ENCODE measurements at regions not wholly inside any gene's neighbourhood (a gene's known extent, or its start where the extent isn't known, plus 50 kb on each side); places are given as distances from the start of the nearest gene placed in this dataset.

- RAD21 ChIA-PET (ENCODE audit: unreplicated experiment): no interaction called here
These were observed 69.6 kb upstream of the PTGS2 start for GRCh38 chr1:186749820-186750219.

DNA sequence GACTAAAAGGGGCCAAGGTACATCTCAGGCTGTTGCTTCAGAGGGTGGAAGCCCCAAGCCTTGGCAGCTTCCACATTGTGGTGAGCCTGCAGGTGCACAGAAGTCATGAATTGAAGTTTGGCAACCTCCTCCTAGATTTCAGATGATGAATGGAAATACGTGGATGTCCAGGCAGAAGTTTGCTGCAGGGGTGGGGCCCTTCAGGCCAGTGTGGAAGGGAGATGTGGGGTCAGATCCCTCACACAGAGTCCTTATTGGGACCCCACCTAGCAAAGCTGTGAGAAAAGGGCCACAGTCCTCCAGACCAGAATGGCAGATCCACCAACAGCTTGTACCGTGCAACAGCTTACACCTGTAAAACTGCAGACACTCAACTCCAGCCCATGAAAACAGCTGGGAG is 67.4 kb upstream of the PTGS2 start:
- ChIA-PET RAD21 (ENCODE audit: unreplicated experiment) (no interaction called here), CTCF (interaction anchor here (1.3 kb wide), 1 partner anchor 25 kb away, joined by 4 read pairs; no protein-coding TSS in a partner anchor), SMC1A (ENCODE audit: uncharacterized antibody, unreplicated experiment) (no interaction called here), POLR2A (no interaction called here)
- Histone ChIP-seq H3K4me1 (ENCODE audit: control insufficient read depth, insufficient read depth, low read length) (no peaks in the 10 kb centered on the region), H3K4me3 (no peak overlapping the region), H3K36me3 (ENCODE audit: control insufficient read depth in 2 of 2, insufficient read depth in 2 of 2, low read length in 1 of 2) (no peaks in the 10 kb centered on the region), H3K27me3 (replicated peaks in 1 of 2; ENCODE audit: control insufficient read depth in 2 of 2, insufficient read depth in 2 of 2, low read length in 1 of 2) (no peaks in the 10 kb centered on the region), H2AFZ (ENCODE audit: control insufficient read depth, low read depth, low read length) (no peak overlapping the region), H3K4me2 (ENCODE audit: control insufficient read depth, insufficient read depth) (no peak overlapping the region), H3K9me3 (replicated peaks; ENCODE audit: control insufficient read depth, insufficient read depth, low read length) (peaks cover 2% of the 10 kb centered on the region; the same call in 2 of the 3 replicates), H3K27ac (ENCODE audit: control insufficient read depth, insufficient read depth) (no peak overlapping the region), H3K9ac (ENCODE audit: control insufficient read depth, insufficient read depth, low read length) (no peak overlapping the region), H3K79me2 (ENCODE audit: control insufficient read depth, insufficient read depth, low read length) (no peaks in the 10 kb centered on the region), H4K20me1 (ENCODE audit: control insufficient read depth, insufficient read depth) (no peaks in the 10 kb centered on the region)
- intact Hi-C loops (cut with micrococcal nuclease; ENCODE audit: unreplicated experiment): no loop called here
- FAIRE-seq (no peak), DNase-seq (ENCODE audit: low read depth, low spot score) (no peak), ATAC-seq (no peak)
- no TSS peak for BruUV-seq (replicated peaks)
- TF ChIP-seq EGR1 (IDR thresholded peaks at IDR 0.05; ENCODE audit: borderline replicate concordance in 1 of 2, low read depth in 2 of 2, low read length in 2 of 2) (no peak), TCF7 (IDR thresholded peaks at IDR 0.05; ENCODE audit: borderline replicate concordance) (no peak), CBX5 (IDR thresholded peaks at IDR 0.05; ENCODE audit: low read depth) (peak; percentile 45; the same call in 1 of the 2 replicates)
- WGBS (ENCODE audit: insufficient coverage, insufficient replicate concordance, low lambda C conversion rate, missing lambda C conversion rate): 50% methylated on average over 2 of the region's 2 CpGs
- in situ Hi-C loops (cut with MboI): no loop called here

More at GRCh38 chr1:186749820-186750219, 69.6 kb upstream of the PTGS2 start:
- H3K4me1 ChIP-seq (ENCODE audit: control insufficient read depth, insufficient read depth, low read length): no peaks in the 10 kb centered on the region
- ChIA-PET CTCF (no interaction called here), POLR2A (no interaction called here), SMC1A (ENCODE audit: uncharacterized antibody, unreplicated experiment) (no interaction called here)
- no TSS peak for BruUV-seq (replicated peaks)
- WGBS (ENCODE audit: insufficient coverage, insufficient replicate concordance, low lambda C conversion rate, missing lambda C conversion rate): 32% methylated on average over 3 of the region's 3 CpGs
- in situ Hi-C loops (cut with MboI): no loop called here
- no peak overlapping the region for H3K4me2 ChIP-seq (ENCODE audit: control insufficient read depth, insufficient read depth)
- no peak overlapping the region for H3K9ac ChIP-seq (ENCODE audit: control insufficient read depth, insufficient read depth, low read length)
- H3K9me3 ChIP-seq (replicated peaks; ENCODE audit: control insufficient read depth, insufficient read depth, low read length): peaks cover 2% of the 10 kb centered on the region; the same call in 2 of the 3 replicates
- DNase-seq (ENCODE audit: low read depth, low spot score) (no peak), FAIRE-seq (no peak), ATAC-seq (no peak)
- H3K36me3 ChIP-seq (ENCODE audit: control insufficient read depth in 2 of 2, insufficient read depth in 2 of 2, low read length in 1 of 2): no peaks in the 10 kb centered on the region
- no peak overlapping the region for H2AFZ ChIP-seq (ENCODE audit: control insufficient read depth, low read depth, low read length)
- H4K20me1 ChIP-seq (ENCODE audit: control insufficient read depth, insufficient read depth): no peaks in the 10 kb centered on the region
- intact Hi-C loops (cut with micrococcal nuclease; ENCODE audit: unreplicated experiment): no loop called here
- no peak overlapping the region for H3K4me3 ChIP-seq
- H3K79me2 ChIP-seq (ENCODE audit: control insufficient read depth, insufficient read depth, low read length): no peaks in the 10 kb centered on the region
- H3K27ac ChIP-seq (ENCODE audit: control insufficient read depth, insufficient read depth): no peak overlapping the region
- H3K27me3 ChIP-seq (replicated peaks in 1 of 2; ENCODE audit: control insufficient read depth in 2 of 2, insufficient read depth in 2 of 2, low read length in 1 of 2): no peaks in the 10 kb centered on the region
- TF ChIP-seq MTA2 (IDR thresholded peaks at IDR 0.05; ENCODE audit: low read depth) (no peak), TCF7 (IDR thresholded peaks at IDR 0.05; ENCODE audit: borderline replicate concordance) (no peak), RFX5 (IDR thresholded peaks at IDR 0.05; ENCODE audit: low read depth, low read length) (no peak), KLF5 (IDR thresholded peaks at IDR 0.05; ENCODE audit: partially characterized antibody) (no peak), FOS (IDR thresholded peaks at IDR 0.05; ENCODE audit: borderline replicate concordance, extremely low read depth, insufficient read length) (no peak)
- TF ChIP-seq, protein P1, sequence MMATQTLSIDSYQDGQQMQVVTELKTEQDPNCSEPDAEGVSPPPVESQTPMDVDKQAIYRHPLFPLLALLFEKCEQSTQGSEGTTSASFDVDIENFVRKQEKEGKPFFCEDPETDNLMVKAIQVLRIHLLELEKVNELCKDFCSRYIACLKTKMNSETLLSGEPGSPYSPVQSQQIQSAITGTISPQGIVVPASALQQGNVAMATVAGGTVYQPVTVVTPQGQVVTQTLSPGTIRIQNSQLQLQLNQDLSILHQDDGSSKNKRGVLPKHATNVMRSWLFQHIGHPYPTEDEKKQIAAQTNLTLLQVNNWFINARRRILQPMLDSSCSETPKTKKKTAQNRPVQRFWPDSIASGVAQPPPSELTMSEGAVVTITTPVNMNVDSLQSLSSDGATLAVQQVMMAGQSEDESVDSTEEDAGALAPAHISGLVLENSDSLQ (IDR thresholded peaks at IDR 0.05): no peak
